ENCODE measurements at regions not wholly inside any gene's neighbourhood (a gene's known extent, or its start where the extent isn't known, plus 50 kb on each side); places are given as distances from the start of the nearest gene placed in this dataset.
"Not testable (repeated sequence)": the region's sequence is repeated elsewhere in the genome, so short reads cannot be mapped to it uniquely, and the experiment has no call there.

- DNase-seq (ENCODE audit: low read depth in 2 of 2) = not testable (repeated sequence)
These were observed 211.3 kb downstream of the SPATA31A1 start for GRCh38 chr9:39566782-39567181.

GRCh38 chr9:39567396-39567795 is 211.9 kb downstream of the SPATA31A1 start:
- not testable (repeated sequence) for DNase-seq (ENCODE audit: low read depth in 2 of 2)

- DNase-seq (ENCODE audit: low read depth in 2 of 2) = not testable (repeated sequence)
These were observed 213.4 kb downstream of the SPATA31A1 start for GRCh38 chr9:39568900-39569299.

GRCh38 chr9:39573024-39574022 is 217.9 kb downstream of the SPATA31A1 start:
- not testable (repeated sequence) for DNase-seq (ENCODE audit: low read depth in 2 of 2)

GRCh38 chr9:39579000-39579399 is 223.5 kb downstream of the SPATA31A1 start:
- not testable (repeated sequence) for DNase-seq (ENCODE audit: low read depth in 2 of 2)

GRCh38 chr9:39581296-39581695 is 225.8 kb downstream of the SPATA31A1 start:
- not testable (repeated sequence) for DNase-seq (ENCODE audit: low read depth in 2 of 2)

GRCh38 chr9:39582677-39583412 is 227.4 kb downstream of the SPATA31A1 start:
- not testable (repeated sequence) for DNase-seq (ENCODE audit: low read depth in 2 of 2)

GRCh38 chr9:39583413-39583747 is 227.9 kb downstream of the SPATA31A1 start:
- not testable (repeated sequence) for DNase-seq (ENCODE audit: low read depth in 2 of 2)

- DNase-seq (ENCODE audit: low read depth in 2 of 2) = not testable (repeated sequence)
These were observed 229.8 kb downstream of the SPATA31A1 start for GRCh38 chr9:39585233-39585632.

- DNase-seq (ENCODE audit: low read depth in 2 of 2) = no peak
These were observed 232.5 kb downstream of the SPATA31A1 start for GRCh38 chr9:39587844-39588499.

- DNase-seq (ENCODE audit: low read depth in 2 of 2) = no peak
These were observed 233.2 kb downstream of the SPATA31A1 start for GRCh38 chr9:39588500-39589137.

GRCh38 chr9:39604089-39604488 is 248.6 kb downstream of the SPATA31A1 start:
- not testable (repeated sequence) for DNase-seq (ENCODE audit: low read depth in 2 of 2)

GRCh38 chr9:39611449-39612231 is 256.2 kb downstream of the SPATA31A1 start:
- DNase-seq (ENCODE audit: low read depth in 2 of 2) = not testable (repeated sequence)

GRCh38 chr9:39616480-39616879 is 261.0 kb downstream of the SPATA31A1 start:
- not testable (repeated sequence) for DNase-seq (ENCODE audit: low read depth in 2 of 2)

GRCh38 chr9:39624048-39624447 is 268.6 kb downstream of the SPATA31A1 start:
- DNase-seq (ENCODE audit: low read depth in 2 of 2) = not testable (repeated sequence)

- not testable (repeated sequence) for DNase-seq (ENCODE audit: low read depth in 2 of 2)
These were observed 276.6 kb downstream of the SPATA31A1 start for GRCh38 chr9:39632071-39632470.

GRCh38 chr9:39649029-39649428 is 293.6 kb downstream of the SPATA31A1 start:
- not testable (repeated sequence) for DNase-seq (ENCODE audit: low read depth in 2 of 2)

- DNase-seq (ENCODE audit: low read depth in 2 of 2) = not testable (repeated sequence)
These were observed 301.6 kb downstream of the SPATA31A1 start for GRCh38 chr9:39656960-39657603.

- not testable (repeated sequence) for DNase-seq (ENCODE audit: low read depth in 2 of 2)
These were observed 307.6 kb downstream of the SPATA31A1 start for GRCh38 chr9:39663020-39663419.

- DNase-seq (ENCODE audit: low read depth in 2 of 2) = not testable (repeated sequence)
These were observed 308.2 kb downstream of the SPATA31A1 start for GRCh38 chr9:39663713-39664112.

Measured in stimulated activated CD8-positive, alpha-beta memory T cell treated with anti-CD3 and anti-CD28 coated beads, Interleukin-2, amount 100 ng/mL, for 48 hours (primary cell).